GM19467 (cell line): ENCODE measurements at regions not wholly inside any gene's neighbourhood (a gene's known extent, or its start where the extent isn't known, plus 50 kb on each side); places are given as distances from the start of the nearest gene placed in this dataset.
"Not testable (repeated sequence)": the region's sequence is repeated elsewhere in the genome, so short reads cannot be mapped to it uniquely, and the experiment has no call there.

Source experiments
- ATAC-seq: cut with Tn5 transposase; IDR thresholded peaks from one replicate; pipeline ENCODE4 v1.9.1; 2021; ENCODE audit warnings: mild to moderate bottlenecking, moderate library complexity; ENCODE audit not compliant: unreplicated experiment

DNA sequence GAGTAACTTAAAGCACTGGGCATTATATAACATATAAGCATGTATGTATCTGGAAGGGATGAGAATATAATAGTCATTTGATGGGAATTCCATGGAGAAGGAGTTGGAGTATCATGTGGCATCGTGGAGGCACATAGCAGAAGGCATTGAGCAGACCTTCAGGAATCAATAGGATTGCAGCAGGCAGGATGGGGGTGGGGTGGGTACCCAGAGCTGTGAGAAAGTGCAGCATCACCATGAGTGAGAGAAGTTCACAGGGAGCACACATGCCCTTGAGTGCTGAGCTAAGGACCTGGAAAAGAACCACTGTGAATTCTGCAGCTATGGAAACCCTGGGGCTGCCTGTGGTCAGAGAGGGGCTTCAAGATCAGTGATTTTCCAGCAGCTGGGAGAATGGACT, 57.3 kb downstream of the MED10 start:
- ATAC-seq = no peak

DNA sequence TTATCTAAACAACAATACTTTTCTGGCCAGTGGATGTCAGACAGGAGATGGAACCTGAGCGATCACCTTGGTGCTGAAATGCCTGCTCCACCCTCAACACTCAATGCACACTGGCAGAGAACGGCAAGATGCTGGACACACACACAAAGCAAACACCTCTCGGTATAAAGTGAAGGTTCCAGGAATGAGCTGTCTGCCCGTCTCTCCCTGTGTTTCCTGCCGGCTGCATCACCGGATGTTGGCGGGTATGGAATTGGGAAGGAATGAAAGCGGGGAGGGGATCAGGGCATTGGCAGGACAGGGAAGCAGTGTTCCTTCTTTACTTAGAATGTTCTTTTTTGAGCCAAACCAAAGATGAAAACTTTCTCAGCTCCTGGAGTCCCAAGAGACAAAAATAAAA, 59.2 kb downstream of the MED10 start:
- no peak for ATAC-seq

DNA sequence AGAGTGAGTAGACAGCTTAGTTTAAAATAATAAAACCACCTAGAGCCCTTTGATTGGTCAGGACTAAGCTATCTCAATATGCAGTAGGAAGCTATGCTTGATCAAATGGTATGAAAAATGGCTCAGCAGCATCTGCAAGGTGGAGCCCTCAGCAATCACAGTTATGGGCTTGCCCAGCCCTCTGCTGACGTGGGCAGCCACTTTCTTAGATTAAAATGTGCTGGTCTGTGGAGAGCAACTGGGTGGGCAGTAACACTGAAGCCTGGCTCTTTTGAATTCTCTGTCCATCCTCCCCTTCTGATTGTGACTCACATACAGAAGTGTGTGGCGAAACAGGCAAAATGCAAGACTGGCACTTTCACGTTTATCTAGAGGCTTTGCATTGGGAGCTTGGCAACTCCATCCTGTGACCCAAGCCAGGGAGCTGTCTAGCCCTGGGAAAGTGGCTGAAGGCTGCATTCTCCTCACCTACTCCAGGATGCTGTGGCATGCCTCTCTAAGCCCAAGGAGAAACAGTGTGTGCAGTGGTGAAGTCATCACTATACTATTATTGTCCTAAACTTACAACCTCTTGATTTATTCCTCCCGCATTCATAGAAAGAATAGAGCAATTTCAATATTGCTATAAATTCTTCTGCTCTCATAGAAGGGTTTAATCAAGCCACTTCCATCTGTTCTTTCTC, 61.1 kb downstream of the MED10 start:
- no peak for ATAC-seq

DNA sequence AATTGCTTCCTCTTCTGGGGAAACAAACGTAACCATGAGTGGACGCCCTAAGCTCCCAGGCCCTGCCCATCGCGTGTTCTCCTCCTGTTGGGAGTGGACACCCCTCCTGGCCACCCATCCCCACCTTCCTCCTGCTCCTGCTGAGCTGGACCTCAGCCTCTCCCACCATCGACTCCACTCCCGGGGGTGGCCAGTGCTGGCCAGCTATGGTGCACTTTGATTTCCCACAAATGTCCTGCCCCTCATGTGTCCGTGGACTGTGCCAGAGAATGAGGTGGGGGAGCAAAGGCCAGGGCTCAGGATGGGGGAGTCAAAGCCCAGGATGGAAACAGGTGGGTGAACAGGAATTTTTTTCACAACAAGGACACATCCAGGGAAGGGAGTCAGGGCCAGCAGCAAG, 62.8 kb downstream of the MED10 start:
- no peak for ATAC-seq

DNA sequence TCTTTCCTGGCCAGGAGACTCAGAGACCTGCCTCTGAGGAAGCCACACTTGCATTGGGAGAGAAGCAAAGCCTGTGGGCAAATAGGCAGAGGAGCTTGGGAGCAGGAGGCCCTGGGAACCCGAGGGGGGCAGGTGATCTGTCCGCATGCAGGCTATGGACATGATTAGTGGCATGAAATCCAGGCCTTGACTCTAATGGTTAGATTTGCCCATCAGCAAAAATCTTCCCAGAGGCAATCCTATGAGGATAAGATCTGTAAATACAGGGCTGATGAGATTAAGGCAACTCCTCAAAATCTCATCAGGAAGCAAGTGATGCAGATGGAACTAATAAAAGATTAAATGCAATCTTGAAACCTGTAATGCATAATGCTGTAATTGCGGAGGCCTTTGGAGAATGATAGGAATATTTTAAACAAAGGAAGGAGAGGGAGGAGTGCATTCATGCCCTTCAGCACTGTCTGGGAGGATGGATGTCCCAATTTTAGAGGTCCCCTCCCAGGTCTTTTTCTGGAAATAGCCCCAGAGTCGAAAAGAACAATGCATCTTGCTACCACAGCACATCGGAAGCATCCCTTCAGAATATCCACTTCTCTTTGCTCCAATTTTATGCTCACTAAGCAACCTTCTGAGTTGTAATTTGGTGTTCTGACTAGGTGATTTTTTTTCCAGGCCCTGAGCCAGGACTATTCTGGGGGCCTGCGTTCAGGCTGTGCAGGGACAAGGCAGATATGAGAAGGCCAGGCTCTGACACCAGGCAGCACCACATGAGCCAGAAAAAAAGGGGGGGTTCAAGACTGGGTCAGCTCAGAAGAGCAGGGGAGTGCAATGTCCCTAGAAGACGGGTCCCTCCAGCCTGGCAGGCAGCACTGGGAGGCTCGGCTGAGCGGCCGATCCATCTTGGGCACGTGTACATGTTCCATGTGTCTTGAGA, 66.5 kb downstream of the MED10 start:
- ATAC-seq = no peak

DNA sequence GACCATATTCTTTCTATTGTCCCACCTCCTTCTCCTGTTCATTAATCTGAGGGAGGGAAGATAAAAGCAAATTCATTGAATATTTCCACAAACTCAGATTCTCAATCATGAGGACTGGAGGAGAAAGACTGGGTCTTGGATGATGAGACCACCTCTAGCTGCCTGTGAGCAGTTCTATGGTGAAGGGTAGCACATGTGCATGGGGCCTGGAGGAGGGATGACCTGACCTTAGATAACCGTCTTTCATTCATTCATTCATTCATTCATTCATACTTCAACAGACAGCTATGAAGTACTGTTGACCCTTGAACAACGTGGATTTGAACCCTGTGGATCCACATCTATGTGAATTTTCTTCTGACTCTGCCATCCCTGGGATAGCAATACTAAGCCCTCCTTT, 68.4 kb downstream of the MED10 start:
- no peak for ATAC-seq

DNA sequence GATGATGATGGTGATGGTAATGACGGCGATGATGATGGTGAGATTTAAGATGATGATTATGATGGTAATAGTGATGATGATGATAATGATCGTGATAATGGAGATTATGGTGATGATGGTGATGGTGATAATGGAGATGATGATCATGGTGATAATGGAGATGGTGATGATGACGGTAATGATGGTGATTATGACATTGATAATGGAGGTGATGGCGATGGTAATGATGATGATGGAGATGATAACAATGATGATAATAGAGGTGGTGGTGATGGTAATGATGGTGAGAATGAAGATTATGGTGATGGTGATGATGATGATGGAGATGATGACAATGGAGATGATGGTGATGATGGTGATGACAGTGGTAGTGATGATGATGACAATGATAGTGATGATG, 69.7 kb downstream of the MED10 start:
- no peak for ATAC-seq

DNA sequence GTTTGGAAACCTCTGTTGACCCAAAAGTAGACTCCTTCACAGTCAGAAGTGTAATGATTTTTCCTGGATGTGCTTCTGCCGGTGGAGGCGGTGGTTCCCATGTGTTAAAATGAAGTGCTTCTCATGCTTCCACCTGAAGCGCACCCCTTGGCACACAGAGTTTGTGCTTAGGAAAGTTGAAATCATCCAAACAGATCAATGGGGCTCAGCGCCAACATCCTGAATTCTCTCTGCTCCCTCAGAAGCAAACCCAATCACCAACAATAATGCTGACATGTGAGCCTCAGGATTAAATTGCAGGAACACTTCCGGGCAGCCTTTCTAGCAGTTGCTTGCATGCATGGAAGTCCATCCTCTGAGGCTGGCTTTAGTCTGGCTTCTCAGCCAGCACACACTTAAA, 71.0 kb downstream of the MED10 start:
- no peak for ATAC-seq

DNA sequence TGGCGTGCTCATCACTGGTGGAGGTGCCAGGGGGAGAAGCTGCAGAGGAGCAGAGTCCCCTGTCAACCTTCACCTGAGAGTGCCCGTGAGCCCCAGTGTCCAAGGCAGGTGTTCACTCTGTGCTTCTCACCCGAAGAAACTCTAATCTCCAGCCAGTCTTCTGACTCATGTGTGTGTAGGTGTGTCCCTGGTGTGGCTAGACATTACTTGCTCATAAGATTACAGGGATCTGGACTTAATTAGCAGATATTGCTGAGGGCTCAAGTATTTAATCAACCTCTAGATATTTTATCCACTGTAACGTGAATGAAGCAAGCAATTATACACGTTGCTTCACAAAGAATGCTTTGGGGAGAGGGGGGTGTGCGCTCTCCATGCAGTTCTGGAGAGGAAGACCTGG, 72.5 kb downstream of the MED10 start:
- ATAC-seq = no peak

DNA sequence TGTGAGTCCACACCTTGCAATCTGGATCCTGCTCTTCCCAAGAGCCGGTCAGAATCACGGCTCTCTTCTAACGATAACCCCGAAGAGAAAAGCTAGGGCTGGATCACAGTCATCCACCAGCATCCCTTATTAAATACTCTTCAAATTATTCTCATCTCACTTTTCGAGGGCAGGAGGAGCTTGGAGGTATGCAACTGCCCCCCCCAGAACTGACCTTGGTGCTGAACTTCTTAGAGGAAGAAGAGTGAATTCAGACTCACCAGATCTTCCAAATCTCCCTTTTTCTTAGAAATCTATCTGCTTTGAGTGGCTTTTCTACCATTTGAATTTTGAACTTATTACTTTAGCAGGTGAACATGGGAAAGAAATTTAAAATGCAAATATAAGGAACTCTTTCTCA, 75.7 kb downstream of the MED10 start:
- ATAC-seq = no peak

DNA sequence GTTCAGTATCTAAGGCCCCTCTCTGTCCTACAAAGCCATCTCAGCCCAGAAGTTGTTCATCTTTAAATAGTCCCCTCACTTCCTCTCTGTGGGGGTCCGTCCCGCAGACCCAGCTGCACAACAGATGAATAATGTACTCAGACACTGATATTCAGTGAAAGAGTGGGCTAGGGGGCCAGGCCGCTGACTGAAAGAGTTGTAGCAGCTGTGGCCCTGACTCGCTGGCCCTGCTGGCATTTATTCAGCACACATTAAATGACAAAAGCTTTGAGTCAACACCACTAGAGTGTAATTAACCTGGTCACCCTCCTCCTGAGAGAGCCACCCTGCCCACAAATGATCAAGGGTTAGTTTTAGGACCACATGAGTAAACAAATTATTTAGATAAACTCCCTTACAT, 76.3 kb downstream of the MED10 start:
- no peak for ATAC-seq

DNA sequence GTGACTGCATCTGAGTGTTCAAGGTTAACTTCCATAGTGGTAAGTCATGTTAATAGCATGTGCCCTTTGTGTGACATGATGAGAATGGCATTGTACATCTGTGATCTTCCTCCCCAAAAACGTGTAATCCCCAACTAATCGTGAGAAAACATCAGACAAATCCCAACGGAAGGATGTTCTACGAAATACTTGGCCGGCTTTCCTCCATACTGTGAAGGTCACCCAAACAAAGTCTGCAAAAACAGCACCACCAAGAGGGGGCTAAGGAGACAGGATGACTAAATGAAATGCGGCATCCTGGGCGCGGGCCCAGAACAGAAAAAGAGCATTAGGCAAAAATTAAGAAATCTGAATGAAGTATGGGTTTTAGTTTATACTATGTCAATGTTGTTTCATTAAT, 81.8 kb downstream of the MED10 start:
- ATAC-seq = no peak

DNA sequence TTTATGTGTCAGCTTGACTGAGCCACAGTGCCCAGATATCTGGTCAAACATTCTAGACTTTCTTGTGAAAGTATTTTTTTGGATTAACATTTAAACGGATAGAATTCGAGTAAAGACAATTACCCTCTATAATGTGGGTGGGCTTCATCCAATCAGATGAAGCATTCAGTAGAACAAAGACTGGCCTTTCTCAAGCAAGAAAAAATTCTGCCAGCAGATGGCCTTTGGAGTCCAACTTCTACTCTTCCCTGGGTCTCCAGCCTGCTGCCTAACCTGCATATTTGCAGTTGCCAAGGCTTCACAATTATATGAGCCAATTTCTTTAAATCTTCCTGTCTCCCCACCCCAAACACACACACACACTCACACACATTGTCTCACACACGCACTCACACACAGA, 86.4 kb downstream of the MED10 start:
- no peak for ATAC-seq

DNA sequence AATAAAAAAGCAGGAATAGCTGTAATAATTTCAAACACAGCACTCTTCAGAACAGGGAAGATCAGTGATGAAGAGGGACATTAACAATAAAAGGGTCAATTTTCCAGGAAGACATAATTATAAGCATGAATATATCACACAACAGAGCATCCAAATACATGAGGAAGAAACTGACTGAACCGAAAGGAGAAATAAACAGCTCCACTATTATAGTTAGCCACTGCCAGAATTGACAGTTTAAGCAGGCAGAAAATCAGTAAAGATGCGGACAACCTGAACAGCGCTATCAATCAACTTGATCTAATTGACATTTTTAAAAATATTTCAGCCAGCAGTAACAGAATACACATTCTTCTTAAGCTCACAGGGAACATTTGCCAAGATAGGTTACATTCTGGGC, 89.1 kb downstream of the MED10 start:
- ATAC-seq = no peak

DNA sequence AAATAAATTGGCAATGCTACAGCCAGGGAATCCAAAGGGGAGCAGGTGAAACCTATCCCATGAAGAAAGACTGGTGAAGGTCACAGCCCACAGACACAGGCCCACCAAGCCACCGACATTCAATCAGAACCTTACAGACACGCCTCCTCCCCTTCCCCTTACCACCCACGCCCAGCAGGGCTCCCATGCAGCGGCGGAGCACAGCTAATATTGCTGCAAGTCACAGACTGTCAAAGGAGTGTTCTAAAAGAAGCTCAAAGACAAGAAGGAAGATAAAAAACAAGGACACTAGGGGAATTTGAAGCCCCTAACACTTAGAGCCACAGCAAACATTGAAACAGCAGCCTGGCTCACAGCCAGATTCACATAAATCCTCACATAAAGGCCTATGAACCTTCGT, 91.2 kb downstream of the MED10 start:
- ATAC-seq = no peak

DNA sequence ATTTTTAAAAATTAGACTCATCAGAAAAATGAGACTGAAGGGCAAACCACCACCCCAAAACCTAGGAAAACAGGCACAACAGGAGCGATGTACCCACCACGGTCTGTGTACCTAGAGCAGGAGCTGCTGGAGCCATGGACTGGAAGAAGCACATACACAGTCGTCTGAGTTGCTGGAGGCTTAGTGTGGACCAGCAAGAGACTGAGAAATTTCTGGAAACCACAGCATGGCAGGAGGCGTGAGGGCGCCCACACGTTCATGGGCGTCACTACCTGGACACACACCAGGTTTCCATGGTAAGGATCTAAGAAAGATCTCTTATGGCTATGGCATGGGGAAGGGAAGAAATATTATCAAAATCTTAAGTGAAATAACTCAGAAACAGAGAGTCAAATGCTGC, 91.9 kb downstream of the MED10 start:
- ATAC-seq = no peak

DNA sequence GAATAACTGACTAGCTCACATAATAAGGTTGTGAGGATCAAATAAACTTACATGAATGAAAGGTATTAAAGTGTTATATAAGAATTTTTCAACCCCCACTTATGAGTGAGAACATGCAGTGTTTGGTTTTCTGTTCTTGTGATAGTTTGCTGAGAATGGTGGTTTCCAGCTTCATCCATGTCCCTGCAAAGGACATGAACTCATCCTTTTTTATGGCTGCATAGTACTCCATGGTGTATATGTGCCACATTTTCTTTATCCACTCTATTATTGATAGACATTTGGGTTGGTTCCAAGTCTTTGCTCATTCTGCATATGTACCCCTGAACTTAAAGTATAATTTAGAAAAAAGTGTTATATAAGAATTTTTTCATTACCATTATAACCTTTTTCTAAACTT, 93.9 kb downstream of the MED10 start:
- not testable (repeated sequence) for ATAC-seq

DNA sequence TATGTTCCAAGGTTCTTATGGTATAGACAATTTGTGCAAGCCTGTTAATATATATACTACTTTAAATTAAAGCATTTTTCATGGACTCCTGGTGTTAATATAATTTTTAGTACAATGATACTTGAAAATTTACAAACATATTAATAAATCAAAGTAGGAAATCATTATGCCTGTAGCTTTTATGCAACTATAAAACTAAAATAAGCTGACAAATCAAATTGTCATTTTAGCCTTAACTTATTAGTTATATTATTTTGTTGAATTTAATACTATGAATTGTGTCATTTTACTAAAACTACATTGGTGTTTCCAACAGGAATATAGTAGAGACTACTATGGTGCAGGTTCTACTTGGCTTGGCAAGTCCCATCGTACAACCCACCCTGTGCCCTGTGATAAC, 96.0 kb downstream of the MED10 start:
- ATAC-seq = no peak

DNA sequence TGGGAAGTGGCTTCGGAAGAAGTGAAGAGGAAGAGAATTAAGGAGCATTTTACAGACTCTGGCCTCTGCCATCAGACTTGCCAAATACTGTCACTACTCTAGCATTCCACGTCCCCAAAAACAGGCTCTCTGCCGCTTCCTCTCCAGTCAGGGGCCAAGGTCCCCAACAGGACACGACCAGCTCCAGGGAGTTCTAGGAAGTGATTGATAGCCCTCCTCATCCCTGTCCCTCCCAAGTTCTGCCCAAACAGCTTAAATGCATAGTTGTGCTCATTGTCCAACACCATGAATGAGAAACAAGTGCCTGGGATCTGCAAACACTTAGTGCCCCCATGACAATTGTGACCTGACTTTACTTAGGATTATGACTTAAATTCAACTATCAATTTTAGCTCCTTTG, 96.5 kb downstream of the MED10 start:
- ATAC-seq = no peak

DNA sequence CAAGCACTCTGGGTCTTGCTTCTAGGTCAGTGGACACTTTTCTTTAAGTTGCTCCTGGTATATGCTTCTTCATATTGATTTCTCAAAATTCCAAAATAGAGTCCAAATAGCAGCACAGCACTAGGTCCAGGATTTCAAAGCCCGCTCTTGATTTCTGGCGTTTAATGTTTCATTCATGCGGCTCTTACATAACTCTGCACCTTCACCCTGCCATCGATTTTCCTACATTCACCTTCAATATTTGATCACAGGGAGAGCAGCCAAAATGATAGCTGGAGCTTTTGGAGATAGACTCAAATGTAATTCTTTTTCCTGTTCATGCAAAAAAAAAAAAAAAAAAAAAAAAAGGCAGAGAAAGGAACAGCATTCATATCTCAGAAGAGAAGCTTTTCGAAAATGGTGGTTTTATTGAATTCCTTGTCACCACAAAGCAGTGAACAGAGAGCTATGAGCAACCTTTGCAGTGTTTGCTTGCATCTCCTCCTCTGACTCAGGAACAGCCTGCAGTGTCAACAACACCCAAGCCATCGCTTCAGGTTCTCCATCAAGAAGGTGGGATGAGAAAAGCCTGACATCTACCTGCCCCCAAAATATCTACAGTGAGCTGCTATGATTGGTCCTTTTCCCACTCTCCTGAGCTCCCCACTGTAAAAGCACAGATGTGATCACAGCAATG, 97.8 kb downstream of the MED10 start:
- ATAC-seq = no peak

DNA sequence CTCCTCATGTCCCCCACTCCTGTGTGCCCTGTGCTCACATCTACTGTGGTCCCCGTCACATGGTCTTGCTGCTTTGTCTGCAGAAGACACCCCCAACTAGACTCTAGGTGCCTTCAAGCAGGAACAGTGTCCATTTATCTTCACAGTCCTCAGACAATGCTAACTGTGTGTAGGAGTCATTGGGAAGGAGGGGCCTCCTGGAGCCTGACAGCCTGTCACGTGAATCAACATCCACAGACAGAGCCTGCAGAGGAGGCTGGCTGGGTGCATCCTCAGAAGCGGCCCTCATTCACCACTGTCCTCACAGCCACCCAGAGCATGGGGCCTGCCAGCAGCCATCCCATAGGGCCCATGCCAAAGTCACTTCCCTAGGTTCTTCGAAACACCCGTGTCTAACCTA, 98.7 kb downstream of the MED10 start:
- ATAC-seq = no peak
